ENCODE measurements at regions not wholly inside any gene's neighbourhood (a gene's known extent, or its start where the extent isn't known, plus 50 kb on each side); places are given as distances from the start of the nearest gene placed in this dataset.

DNA sequence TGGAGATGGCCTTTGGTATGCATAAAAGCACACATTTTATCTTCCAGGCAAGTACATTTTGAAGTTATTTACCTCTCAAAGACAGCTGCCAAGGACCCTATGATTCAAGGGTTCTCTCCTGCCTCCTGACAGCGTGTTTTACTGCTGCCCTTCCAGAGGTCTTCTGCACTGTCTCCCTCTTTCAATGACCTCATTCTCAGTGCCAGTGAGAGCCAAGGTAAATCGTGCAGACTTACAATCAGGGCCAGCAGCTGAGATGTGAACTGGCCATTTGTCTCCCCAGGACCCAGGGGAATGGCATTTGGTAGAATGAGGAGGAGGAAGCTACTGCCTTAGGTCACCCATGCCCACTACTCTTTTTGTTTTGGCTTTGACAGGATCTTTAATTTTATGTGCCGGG, 84.2 kb upstream of the FGGY start:
- TF ChIP-seq ZNF274 (IDR thresholded peaks at IDR 0.05; ENCODE audit: borderline replicate concordance, low read depth, low read length) (no peak), ZZZ3 (IDR thresholded peaks at IDR 0.05) (no peak), TCF7 (IDR thresholded peaks at IDR 0.05; ENCODE audit: borderline replicate concordance) (no peak), ZFP1 (CRISPR knock-in tag; IDR thresholded peaks at IDR 0.05) (no peak), TBL1XR1 (IDR thresholded peaks at IDR 0.05; ENCODE audit: low read length in 2 of 2) (no peak), GABPA (tag; conservative IDR thresholded peaks at IDR 0.05; ENCODE audit: low read depth) (no peak), MCM7 (IDR thresholded peaks at IDR 0.05) (no peak), ARNT (IDR thresholded peaks at IDR 0.05) (no peak), CBX2 (IDR thresholded peaks at IDR 0.05; ENCODE audit: insufficient read depth, low read length, poor library complexity, severe bottlenecking) (no peak), ZNF3 (CRISPR knock-in tag; IDR thresholded peaks at IDR 0.05) (no peak), FOXA3 (CRISPR knock-in tag; conservative IDR thresholded peaks at IDR 0.05 in 1 of 2, IDR thresholded peaks at IDR 0.05 in 1 of 2) (no peak), HDAC2 (IDR thresholded peaks at IDR 0.05) (no peak)
- TF ChIP-seq, protein P1, sequence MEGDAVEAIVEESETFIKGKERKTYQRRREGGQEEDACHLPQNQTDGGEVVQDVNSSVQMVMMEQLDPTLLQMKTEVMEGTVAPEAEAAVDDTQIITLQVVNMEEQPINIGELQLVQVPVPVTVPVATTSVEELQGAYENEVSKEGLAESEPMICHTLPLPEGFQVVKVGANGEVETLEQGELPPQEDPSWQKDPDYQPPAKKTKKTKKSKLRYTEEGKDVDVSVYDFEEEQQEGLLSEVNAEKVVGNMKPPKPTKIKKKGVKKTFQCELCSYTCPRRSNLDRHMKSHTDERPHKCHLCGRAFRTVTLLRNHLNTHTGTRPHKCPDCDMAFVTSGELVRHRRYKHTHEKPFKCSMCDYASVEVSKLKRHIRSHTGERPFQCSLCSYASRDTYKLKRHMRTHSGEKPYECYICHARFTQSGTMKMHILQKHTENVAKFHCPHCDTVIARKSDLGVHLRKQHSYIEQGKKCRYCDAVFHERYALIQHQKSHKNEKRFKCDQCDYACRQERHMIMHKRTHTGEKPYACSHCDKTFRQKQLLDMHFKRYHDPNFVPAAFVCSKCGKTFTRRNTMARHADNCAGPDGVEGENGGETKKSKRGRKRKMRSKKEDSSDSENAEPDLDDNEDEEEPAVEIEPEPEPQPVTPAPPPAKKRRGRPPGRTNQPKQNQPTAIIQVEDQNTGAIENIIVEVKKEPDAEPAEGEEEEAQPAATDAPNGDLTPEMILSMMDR (IDR thresholded peaks at IDR 0.05 in 2 of 3, conservative IDR thresholded peaks at IDR 0.05 in 1 of 3; ENCODE audit: insufficient read depth in 2 of 3, low read depth in 1 of 3, low read length in 3 of 3), result no peak
- TF ChIP-seq, protein P2, sequence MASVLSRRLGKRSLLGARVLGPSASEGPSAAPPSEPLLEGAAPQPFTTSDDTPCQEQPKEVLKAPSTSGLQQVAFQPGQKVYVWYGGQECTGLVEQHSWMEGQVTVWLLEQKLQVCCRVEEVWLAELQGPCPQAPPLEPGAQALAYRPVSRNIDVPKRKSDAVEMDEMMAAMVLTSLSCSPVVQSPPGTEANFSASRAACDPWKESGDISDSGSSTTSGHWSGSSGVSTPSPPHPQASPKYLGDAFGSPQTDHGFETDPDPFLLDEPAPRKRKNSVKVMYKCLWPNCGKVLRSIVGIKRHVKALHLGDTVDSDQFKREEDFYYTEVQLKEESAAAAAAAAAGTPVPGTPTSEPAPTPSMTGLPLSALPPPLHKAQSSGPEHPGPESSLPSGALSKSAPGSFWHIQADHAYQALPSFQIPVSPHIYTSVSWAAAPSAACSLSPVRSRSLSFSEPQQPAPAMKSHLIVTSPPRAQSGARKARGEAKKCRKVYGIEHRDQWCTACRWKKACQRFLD (CRISPR knock-in tag; IDR thresholded peaks at IDR 0.05), result no peak
